ENCODE measurements at regions not wholly inside any gene's neighbourhood (a gene's known extent, or its start where the extent isn't known, plus 50 kb on each side); places are given as distances from the start of the nearest gene placed in this dataset.
A peak's percentile ranks its signal among the peaks of the same experiment; 100 is the strongest.

GRCh38 chr4:128463006-128463405 is 175.4 kb upstream of the PGRMC2 start:
- no peak overlapping the region for H3K27ac Mint-ChIP-seq
- H3K4me3 Mint-ChIP-seq: no peak overlapping the region
- DNase-seq: no peak
- peaks cover 4% of the 10 kb centered on the region for H3K4me1 Mint-ChIP-seq (ENCODE audit: low read depth)
- no peaks in the 10 kb centered on the region for H3K27me3 Mint-ChIP-seq (ENCODE audit: insufficient read depth)
- no peaks in the 10 kb centered on the region for H3K9me3 Mint-ChIP-seq
- no peak for TF ChIP-seq CTCF (IDR thresholded peaks at IDR 0.05)
- no peaks in the 10 kb centered on the region for H3K36me3 Mint-ChIP-seq (ENCODE audit: low read depth)

GRCh38 chr4:128462103-128462783 is 174.6 kb upstream of the PGRMC2 start:
- Mint-ChIP-seq H3K27ac (no peak overlapping the region), H3K9me3 (no peaks in the 10 kb centered on the region), H3K27me3 (ENCODE audit: insufficient read depth) (no peaks in the 10 kb centered on the region), H3K4me3 (no peak overlapping the region), H3K4me1 (ENCODE audit: low read depth) (no peaks in the 10 kb centered on the region), H3K36me3 (ENCODE audit: low read depth) (no peaks in the 10 kb centered on the region)
- TF ChIP-seq CTCF (IDR thresholded peaks at IDR 0.05): no peak
- DNase-seq: no peak

- TF ChIP-seq CTCF (IDR thresholded peaks at IDR 0.05): no peak
These were observed 173.9 kb upstream of the PGRMC2 start for GRCh38 chr4:128461291-128462102.

GRCh38 chr4:128459547-128459946 is 171.9 kb upstream of the PGRMC2 start:
- Mint-ChIP-seq H3K27me3 (ENCODE audit: insufficient read depth) (no peaks in the 10 kb centered on the region), H3K4me3 (no peak overlapping the region), H3K36me3 (ENCODE audit: low read depth) (no peaks in the 10 kb centered on the region), H3K27ac (no peak overlapping the region), H3K4me1 (ENCODE audit: low read depth) (peaks cover 14% of the 10 kb centered on the region), H3K9me3 (no peaks in the 10 kb centered on the region)
- DNase-seq: no peak
- TF ChIP-seq CTCF (IDR thresholded peaks at IDR 0.05): no peak

More at GRCh38 chr4:128461291-128462102, 173.9 kb upstream of the PGRMC2 start:
- no peaks in the 10 kb centered on the region for H3K9me3 Mint-ChIP-seq
- no peaks in the 10 kb centered on the region for H3K36me3 Mint-ChIP-seq (ENCODE audit: low read depth)
- H3K4me1 Mint-ChIP-seq (ENCODE audit: low read depth): no peaks in the 10 kb centered on the region
- no peak overlapping the region for H3K4me3 Mint-ChIP-seq
- H3K27ac Mint-ChIP-seq: no peak overlapping the region
- peak; percentile 87 for DNase-seq
- H3K27me3 Mint-ChIP-seq (ENCODE audit: insufficient read depth): no peaks in the 10 kb centered on the region

GRCh38 chr4:128458816-128459215 is 171.2 kb upstream of the PGRMC2 start:
- peaks cover 21% of the 10 kb centered on the region for H3K4me1 Mint-ChIP-seq (ENCODE audit: low read depth)
- no peak for TF ChIP-seq CTCF (IDR thresholded peaks at IDR 0.05)
- no peaks in the 10 kb centered on the region for H3K9me3 Mint-ChIP-seq
- H3K4me3 Mint-ChIP-seq: no peak overlapping the region
- H3K27ac Mint-ChIP-seq: no peak overlapping the region
- H3K36me3 Mint-ChIP-seq (ENCODE audit: low read depth): no peaks in the 10 kb centered on the region
- no peak for DNase-seq
- no peaks in the 10 kb centered on the region for H3K27me3 Mint-ChIP-seq (ENCODE audit: insufficient read depth)

Measured in HFFc6 (cell line).